ENCODE measurements at regions not wholly inside any gene's neighbourhood (a gene's known extent, or its start where the extent isn't known, plus 50 kb on each side); places are given as distances from the start of the nearest gene placed in this dataset.

GRCh38 chr13:111876506-111876905 is 190.4 kb upstream of the SOX1 start:
- Histone ChIP-seq H3K9me3 (ENCODE audit: insufficient read depth, low read depth, low read length) (no peaks in the 10 kb centered on the region), H3K36me3 (ENCODE audit: insufficient read depth, low read length) (no peaks in the 10 kb centered on the region), H3K9ac (ENCODE audit: low read depth, low read length) (no peak overlapping the region), H3K4me1 (ENCODE audit: insufficient read depth, low read length) (no peaks in the 10 kb centered on the region), H3K27ac (ENCODE audit: low read depth, low read length) (no peak overlapping the region), H3K4me3 (ENCODE audit: low read length) (no peak overlapping the region), H3K27me3 (ENCODE audit: insufficient read depth, low read length) (peaks cover 3% of the 10 kb centered on the region; the same call in 1 of the 2 replicates)
- WGBS: 90% methylated on average over 4 of the region's 4 CpGs

GRCh38 chr13:111877906-111878305 is 189.0 kb upstream of the SOX1 start:
- Histone ChIP-seq H3K36me3 (ENCODE audit: insufficient read depth, low read length) (no peaks in the 10 kb centered on the region), H3K27ac (ENCODE audit: low read depth, low read length) (no peak overlapping the region), H3K9me3 (ENCODE audit: insufficient read depth, low read depth, low read length) (no peaks in the 10 kb centered on the region), H3K27me3 (ENCODE audit: insufficient read depth, low read length) (no peaks in the 10 kb centered on the region; the same call in 1 of the 2 replicates), H3K4me3 (ENCODE audit: low read length) (no peak overlapping the region), H3K4me1 (ENCODE audit: insufficient read depth, low read length) (no peaks in the 10 kb centered on the region), H3K9ac (ENCODE audit: low read depth, low read length) (no peak overlapping the region)
- 95% methylated on average over 11 of the region's 12 CpGs for WGBS

GRCh38 chr13:111879719-111880118 is 187.2 kb upstream of the SOX1 start:
- WGBS: 80% methylated on average over 5 of the region's 5 CpGs
- no peaks in the 10 kb centered on the region for H3K4me1 ChIP-seq (ENCODE audit: insufficient read depth, low read length)
- no peaks in the 10 kb centered on the region for H3K36me3 ChIP-seq (ENCODE audit: insufficient read depth, low read length)
- H3K27ac ChIP-seq (ENCODE audit: low read depth, low read length): no peak overlapping the region
- H3K9ac ChIP-seq (ENCODE audit: low read depth, low read length): no peak overlapping the region
- no peaks in the 10 kb centered on the region for H3K27me3 ChIP-seq (ENCODE audit: insufficient read depth, low read length)
- no peaks in the 10 kb centered on the region for H3K9me3 ChIP-seq (ENCODE audit: insufficient read depth, low read depth, low read length)
- no peak overlapping the region for H3K4me3 ChIP-seq (ENCODE audit: low read length)

- Histone ChIP-seq H3K27ac (ENCODE audit: low read depth, low read length) (no peak overlapping the region), H3K4me1 (ENCODE audit: insufficient read depth, low read length) (no peaks in the 10 kb centered on the region), H3K36me3 (ENCODE audit: insufficient read depth, low read length) (no peaks in the 10 kb centered on the region), H3K9me3 (ENCODE audit: insufficient read depth, low read depth, low read length) (no peaks in the 10 kb centered on the region), H3K27me3 (ENCODE audit: insufficient read depth, low read length) (no peaks in the 10 kb centered on the region), H3K9ac (ENCODE audit: low read depth, low read length) (no peak overlapping the region), H3K4me3 (ENCODE audit: low read length) (no peak overlapping the region)
- 80% methylated on average over 6 of the region's 6 CpGs for WGBS
Measured at GRCh38 chr13:111880185-111880584, 186.8 kb upstream of the SOX1 start.

GRCh38 chr13:111881700-111882099 is 185.2 kb upstream of the SOX1 start:
- WGBS: 95% methylated on average over 8 of the region's 8 CpGs
- Histone ChIP-seq H3K27me3 (ENCODE audit: insufficient read depth, low read length) (no peaks in the 10 kb centered on the region), H3K27ac (ENCODE audit: low read depth, low read length) (no peak overlapping the region), H3K4me1 (ENCODE audit: insufficient read depth, low read length) (no peaks in the 10 kb centered on the region), H3K4me3 (ENCODE audit: low read length) (no peak overlapping the region), H3K36me3 (ENCODE audit: insufficient read depth, low read length) (no peaks in the 10 kb centered on the region), H3K9me3 (ENCODE audit: insufficient read depth, low read depth, low read length) (no peaks in the 10 kb centered on the region), H3K9ac (ENCODE audit: low read depth, low read length) (no peak overlapping the region)

GRCh38 chr13:111882351-111882750 is 184.6 kb upstream of the SOX1 start:
- WGBS: 97% methylated on average over 6 of the region's 6 CpGs

GRCh38 chr13:111883571-111884343 is 183.2 kb upstream of the SOX1 start:
- Histone ChIP-seq H3K4me3 (ENCODE audit: low read length) (no peak overlapping the region), H3K9me3 (ENCODE audit: insufficient read depth, low read depth, low read length) (no peaks in the 10 kb centered on the region), H3K4me1 (ENCODE audit: insufficient read depth, low read length) (no peaks in the 10 kb centered on the region), H3K27ac (ENCODE audit: low read depth, low read length) (no peak overlapping the region), H3K36me3 (ENCODE audit: insufficient read depth, low read length) (no peaks in the 10 kb centered on the region), H3K9ac (ENCODE audit: low read depth, low read length) (no peak overlapping the region), H3K27me3 (ENCODE audit: insufficient read depth, low read length) (no peaks in the 10 kb centered on the region)
- 93% methylated on average over 17 of the region's 17 CpGs for WGBS

More at GRCh38 chr13:111882351-111882750, 184.6 kb upstream of the SOX1 start:
- H3K4me3 ChIP-seq (ENCODE audit: low read length): no peak overlapping the region
- H3K9ac ChIP-seq (ENCODE audit: low read depth, low read length): no peak overlapping the region
- no peaks in the 10 kb centered on the region for H3K4me1 ChIP-seq (ENCODE audit: insufficient read depth, low read length)
- H3K9me3 ChIP-seq (ENCODE audit: insufficient read depth, low read depth, low read length): no peaks in the 10 kb centered on the region
- no peaks in the 10 kb centered on the region for H3K27me3 ChIP-seq (ENCODE audit: insufficient read depth, low read length)
- H3K36me3 ChIP-seq (ENCODE audit: insufficient read depth, low read length): no peaks in the 10 kb centered on the region
- no peak overlapping the region for H3K27ac ChIP-seq (ENCODE audit: low read depth, low read length)

- Histone ChIP-seq H3K4me3 (ENCODE audit: low read length) (no peak overlapping the region), H3K9me3 (ENCODE audit: insufficient read depth, low read depth, low read length) (no peaks in the 10 kb centered on the region), H3K9ac (ENCODE audit: low read depth, low read length) (no peak overlapping the region), H3K27me3 (ENCODE audit: insufficient read depth, low read length) (peaks cover 8% of the 10 kb centered on the region), H3K27ac (ENCODE audit: low read depth, low read length) (no peak overlapping the region), H3K4me1 (ENCODE audit: insufficient read depth, low read length) (no peaks in the 10 kb centered on the region), H3K36me3 (ENCODE audit: insufficient read depth, low read length) (no peaks in the 10 kb centered on the region)
- 55% methylated on average over 7 of the region's 7 CpGs for WGBS
Measured at GRCh38 chr13:111886217-111886945, 180.6 kb upstream of the SOX1 start.

GRCh38 chr13:111893071-111893606 is 173.8 kb upstream of the SOX1 start:
- H3K9ac ChIP-seq (ENCODE audit: low read depth, low read length): peak overlapping the region; percentile 51
- peaks cover 14% of the 10 kb centered on the region for H3K4me1 ChIP-seq (ENCODE audit: insufficient read depth, low read length)
- WGBS: under 1% methylated on average over 39 of the region's 39 CpGs
- H3K27ac ChIP-seq (ENCODE audit: low read depth, low read length): peak overlapping the region; percentile 16; the same call in 1 of the 2 replicates
- no peaks in the 10 kb centered on the region for H3K9me3 ChIP-seq (ENCODE audit: insufficient read depth, low read depth, low read length)
- H3K4me3 ChIP-seq (ENCODE audit: low read length): peak overlapping the region; percentile 55
- H3K27me3 ChIP-seq (ENCODE audit: insufficient read depth, low read length): peaks cover 50% of the 10 kb centered on the region
- no peaks in the 10 kb centered on the region for H3K36me3 ChIP-seq (ENCODE audit: insufficient read depth, low read length)

- peak overlapping the region; percentile 55 for H3K4me3 ChIP-seq (ENCODE audit: low read length)
- H3K4me1 ChIP-seq (ENCODE audit: insufficient read depth, low read length): peaks cover 14% of the 10 kb centered on the region
- peaks cover 50% of the 10 kb centered on the region for H3K27me3 ChIP-seq (ENCODE audit: insufficient read depth, low read length)
- no peaks in the 10 kb centered on the region for H3K9me3 ChIP-seq (ENCODE audit: insufficient read depth, low read depth, low read length)
- WGBS: 9% methylated on average over 35 of the region's 35 CpGs
- peak overlapping the region; percentile 51 for H3K9ac ChIP-seq (ENCODE audit: low read depth, low read length)
- H3K27ac ChIP-seq (ENCODE audit: low read depth, low read length): peak overlapping the region; percentile 16; the same call in 1 of the 2 replicates
- H3K36me3 ChIP-seq (ENCODE audit: insufficient read depth, low read length): no peaks in the 10 kb centered on the region
Measured at GRCh38 chr13:111893607-111894443, 173.1 kb upstream of the SOX1 start.

All from HUES64 (cell line).